ENCODE measurements at regions not wholly inside any gene's neighbourhood (a gene's known extent, or its start where the extent isn't known, plus 50 kb on each side); places are given as distances from the start of the nearest gene placed in this dataset.

- no peak for FAIRE-seq
- TF ChIP-seq ZNF444 (CRISPR knock-in tag; IDR thresholded peaks at IDR 0.05) (no peak), CTBP1 (IDR thresholded peaks at IDR 0.05; ENCODE audit: borderline replicate concordance) (no peak), ZNF316 (IDR thresholded peaks at IDR 0.05) (peak; percentile 63), YY1 (IDR thresholded peaks at IDR 0.05; ENCODE audit: borderline replicate concordance in 1 of 3, control insufficient read depth in 1 of 3, extremely low read depth in 1 of 3, insufficient read depth in 3 of 3, insufficient read length in 1 of 3, insufficient replicate concordance in 2 of 3, low read depth in 1 of 3, low read length in 2 of 3) (no peak), MNT (conservative IDR thresholded peaks at IDR 0.05) (no peak), ZNF764 (CRISPR knock-in tag; IDR thresholded peaks at IDR 0.05; ENCODE audit: low read depth) (no peak), NFIX (CRISPR knock-in tag; IDR thresholded peaks at IDR 0.05; ENCODE audit: low read depth) (no peak), GABPB1 (CRISPR knock-in tag; IDR thresholded peaks at IDR 0.05) (no peak), FOXP1 (CRISPR knock-in tag; IDR thresholded peaks at IDR 0.05) (no peak), ZBTB5 (IDR thresholded peaks at IDR 0.05) (no peak), RERE (CRISPR knock-in tag; IDR thresholded peaks at IDR 0.05; ENCODE audit: borderline replicate concordance) (no peak), GATA2 (CRISPR knock-in tag; IDR thresholded peaks at IDR 0.05) (no peak), C11orf30 (IDR thresholded peaks at IDR 0.05; ENCODE audit: low read depth) (0 out of 2 replicates have a peak, but pooled peaks have one; percentile 40)
These were observed 64.8 kb upstream of the TBCA start for GRCh38 chr5:77840930-77841329.

More at GRCh38 chr5:77840930-77841329, 64.8 kb upstream of the TBCA start:
- H3K27ac ChIP-seq (ENCODE audit: extremely low read depth, low read depth, low read length) = no peak overlapping the region
- H3K4me3 ChIP-seq = no peak overlapping the region
- no peaks in the 10 kb centered on the region for H3K9me3 ChIP-seq (replicated peaks; ENCODE audit: control insufficient read depth, insufficient read depth, low read depth, low read length)
- no peak overlapping the region for H2AFZ ChIP-seq (ENCODE audit: low read depth, low read length)
- no peaks in the 10 kb centered on the region for H4K20me1 ChIP-seq (replicated peaks; ENCODE audit: control insufficient read depth, insufficient read depth, low read length)
- H3K9ac ChIP-seq (ENCODE audit: insufficient read depth in 1 of 2, low read depth in 2 of 2, low read length in 2 of 2) = no peak overlapping the region
- no peaks in the 10 kb centered on the region for H3K36me3 ChIP-seq (ENCODE audit: control insufficient read depth, insufficient read depth, low read length)
- H3K79me2 ChIP-seq (ENCODE audit: control insufficient read depth, insufficient read depth, low read length) = no peaks in the 10 kb centered on the region
- no peak for ATAC-seq
- in situ Hi-C loops (cut with MboI) (no loop called here), intact Hi-C loops (cut with micrococcal nuclease) (no loop called here)
- peaks cover 0 to 10% of the 10 kb centered on the region in 2 experiments; a peak in 1 of 5 replicates for H3K4me1 ChIP-seq (replicated peaks in 1 of 2; ENCODE audit: control insufficient read depth in 2 of 2, insufficient read depth in 2 of 2, low read length in 2 of 2)
- WGBS (ENCODE audit: insufficient coverage, low coverage, missing lambda C conversion rate) = 3% methylated on average over 6 of the region's 6 CpGs
- peaks cover 30 to 36% of the 10 kb centered on the region in 2 experiments; a peak in 4 of 5 replicates for H3K27me3 ChIP-seq (ENCODE audit: control insufficient read depth in 2 of 2, insufficient read depth in 2 of 2, low read length in 2 of 2)
- DNase-seq (ENCODE audit: extremely low read depth in 1 of 4, low spot score in 3 of 4) = no peak
- CTCF ChIA-PET (ENCODE audit: low intra/inter-chr PET ratio) = no interaction called here
- POLR2A ChIA-PET = interaction anchor here (0.7 kb wide), 1 partner anchor 284 kb away, joined by 3 read pairs; no protein-coding TSS in a partner anchor
- no peak overlapping the region for H3K4me2 ChIP-seq (ENCODE audit: insufficient read depth, low read length)
- no peaks in the 10 kb centered on the region for H3K9me1 ChIP-seq (ENCODE audit: control insufficient read depth, insufficient read depth, low read length)
- no TSS peak for BruUV-seq (replicated peaks)
